GM13976 (cell line): ENCODE measurements at regions not wholly inside any gene's neighbourhood (a gene's known extent, or its start where the extent isn't known, plus 50 kb on each side); places are given as distances from the start of the nearest gene placed in this dataset.

Source experiments
- DNase-seq: peaks from one replicate; pipeline ENCODE4 v3.0.0; 2012; ENCODE audit warnings: low spot score
- in situ Hi-C: fragments of 300-500 bp; cut with MboI; formaldehyde crosslinking; loops from one replicate; pipeline ENCODE4 v1.12.0; 2022; ENCODE audit warnings: low sequenced_read_pairs, mixed read lengths, inconsistent platforms; ENCODE audit not compliant: unreplicated experiment
- TF ChIP-seq, protein P1 (sequence below): IDR thresholded peaks from 2 replicates; pipeline ENCODE4 v1.5.1; 2012; ENCODE audit warnings: borderline replicate concordance, mild to moderate bottlenecking; ENCODE audit not compliant: insufficient read depth; ENCODE audit errors: extremely low read depth, missing control alignments, control extremely low read depth

DNA sequence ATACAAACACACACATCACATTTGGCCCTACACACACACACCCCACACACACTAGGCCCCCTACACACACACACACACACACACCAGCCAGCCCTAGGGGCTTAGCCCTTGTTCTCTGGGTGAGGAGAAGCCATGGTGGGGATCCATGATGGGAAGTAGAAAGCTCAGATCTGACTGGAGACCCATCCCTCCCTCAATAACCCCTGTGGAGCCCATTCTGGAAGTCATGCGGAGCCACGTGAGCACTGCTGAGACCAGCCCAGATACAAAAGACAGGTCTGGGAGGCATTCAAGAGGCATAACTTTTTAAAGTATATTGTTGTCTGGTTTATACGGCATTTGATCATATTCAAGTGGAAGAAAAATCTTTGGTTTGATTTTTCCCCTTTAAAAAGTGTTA, 448.5 kb downstream of the SOX6 start:
- in situ Hi-C loops, result no loop called here

DNA sequence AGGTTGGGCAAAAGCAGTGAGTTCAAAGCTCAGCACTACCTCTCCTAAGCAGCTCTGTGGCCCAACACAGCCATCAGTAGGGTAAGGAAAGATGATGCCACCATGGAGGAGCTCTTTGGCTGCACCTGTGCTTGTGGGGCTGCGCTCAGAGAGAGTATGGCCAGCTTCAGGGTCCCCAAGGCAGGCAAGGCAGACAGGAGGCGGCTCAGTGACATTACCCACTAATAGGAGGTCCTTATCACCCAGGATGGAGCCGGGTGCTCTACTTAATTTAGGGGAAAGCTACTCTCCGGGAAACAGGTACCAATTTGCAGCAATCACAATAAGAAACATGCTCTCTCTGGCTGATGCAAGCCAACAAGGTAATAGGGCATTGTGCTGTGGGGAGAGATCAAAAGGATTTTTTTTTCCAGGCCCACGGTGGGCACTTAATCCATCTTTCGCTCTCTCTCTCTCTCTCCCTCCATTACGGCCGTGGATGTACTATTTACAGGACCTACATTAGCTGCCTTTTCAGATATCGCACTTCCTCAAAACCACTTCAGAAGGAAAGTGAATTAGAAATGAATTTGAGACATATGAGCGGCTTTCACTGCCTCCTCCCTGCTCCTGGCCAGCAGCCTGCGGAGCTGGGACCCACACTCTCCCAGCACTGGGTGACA, 446.3 kb downstream of the SOX6 start:
- TF ChIP-seq, protein P1, sequence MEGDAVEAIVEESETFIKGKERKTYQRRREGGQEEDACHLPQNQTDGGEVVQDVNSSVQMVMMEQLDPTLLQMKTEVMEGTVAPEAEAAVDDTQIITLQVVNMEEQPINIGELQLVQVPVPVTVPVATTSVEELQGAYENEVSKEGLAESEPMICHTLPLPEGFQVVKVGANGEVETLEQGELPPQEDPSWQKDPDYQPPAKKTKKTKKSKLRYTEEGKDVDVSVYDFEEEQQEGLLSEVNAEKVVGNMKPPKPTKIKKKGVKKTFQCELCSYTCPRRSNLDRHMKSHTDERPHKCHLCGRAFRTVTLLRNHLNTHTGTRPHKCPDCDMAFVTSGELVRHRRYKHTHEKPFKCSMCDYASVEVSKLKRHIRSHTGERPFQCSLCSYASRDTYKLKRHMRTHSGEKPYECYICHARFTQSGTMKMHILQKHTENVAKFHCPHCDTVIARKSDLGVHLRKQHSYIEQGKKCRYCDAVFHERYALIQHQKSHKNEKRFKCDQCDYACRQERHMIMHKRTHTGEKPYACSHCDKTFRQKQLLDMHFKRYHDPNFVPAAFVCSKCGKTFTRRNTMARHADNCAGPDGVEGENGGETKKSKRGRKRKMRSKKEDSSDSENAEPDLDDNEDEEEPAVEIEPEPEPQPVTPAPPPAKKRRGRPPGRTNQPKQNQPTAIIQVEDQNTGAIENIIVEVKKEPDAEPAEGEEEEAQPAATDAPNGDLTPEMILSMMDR, result no peak
- no peak for DNase-seq
- in situ Hi-C loops, result no loop called here

More for the DNA sequence above, 448.5 kb downstream of the SOX6 start:
- no peak for DNase-seq
- TF ChIP-seq, protein P1, result no peak

DNA sequence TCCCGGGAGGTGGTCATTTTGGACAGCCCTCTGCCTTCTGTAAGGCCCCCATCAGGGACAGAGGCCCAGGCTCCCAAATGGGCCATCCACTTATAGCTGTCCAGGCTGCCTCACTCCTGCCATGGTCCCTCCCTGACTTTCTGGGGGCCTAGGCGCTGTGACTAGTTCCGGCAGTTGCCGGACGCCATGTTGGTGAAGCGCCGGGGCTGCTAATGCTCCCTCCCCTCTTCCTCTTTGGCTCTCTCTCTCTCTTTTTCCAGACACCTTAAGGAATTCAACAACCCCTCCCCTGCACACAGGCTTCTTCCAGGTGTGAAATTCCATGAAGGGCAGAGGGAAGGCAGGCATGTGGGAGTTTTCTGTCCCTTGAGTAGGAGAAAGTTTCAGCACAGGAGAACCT, 445.6 kb downstream of the SOX6 start:
- no peak for DNase-seq
- TF ChIP-seq, protein P1, result no peak
- in situ Hi-C loops, result no loop called here

GRCh38 chr11:15911377-15912044, 444.8 kb downstream of the SOX6 start:
- in situ Hi-C loops, result no loop called here
- no peak for DNase-seq
- TF ChIP-seq, protein P1, result no peak

DNA sequence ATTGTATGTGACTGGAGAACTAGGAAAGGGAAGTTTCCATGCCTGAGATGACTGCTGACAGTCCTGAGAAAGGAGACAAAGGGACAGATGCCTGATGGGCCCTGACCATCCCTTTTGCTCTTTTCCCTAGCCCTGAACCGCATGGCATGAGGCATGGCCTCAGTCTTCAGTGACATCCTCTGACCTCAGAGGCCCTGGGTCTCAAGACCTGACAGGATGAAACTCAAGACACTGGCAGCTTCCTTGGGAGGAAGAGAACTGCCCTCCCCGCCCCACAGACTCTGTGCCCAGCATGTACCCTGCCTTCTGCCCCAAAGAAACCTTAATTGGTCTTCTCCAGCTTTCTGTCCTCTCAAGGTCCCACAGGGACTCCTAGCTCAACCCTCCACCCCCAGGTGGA, 444.1 kb downstream of the SOX6 start:
- DNase-seq, result no peak
- TF ChIP-seq, protein P1, result no peak
- in situ Hi-C loops, result no loop called here

- DNase-seq, result no peak
- TF ChIP-seq, protein P1, result no peak
- in situ Hi-C loops, result no loop called here
These were observed 443.5 kb downstream of the SOX6 start for GRCh38 chr11:15912825-15913224.
